AG04450 (cell line): ENCODE measurements at regions not wholly inside any gene's neighbourhood (a gene's known extent, or its start where the extent isn't known, plus 50 kb on each side); places are given as distances from the start of the nearest gene placed in this dataset.
"Not testable (repeated sequence)": the region's sequence is repeated elsewhere in the genome, so short reads cannot be mapped to it uniquely, and the experiment has no call there.

Source experiments
- CTCF ChIA-PET: fragments of 300-600, 350-600 bp; formaldehyde crosslinking; extraction: SDS; loops from one replicate; lab custom pipeline; 2022; ENCODE audit warnings: antibody characterized with exemption, inconsistent platforms; lab: Charles Lee
- POLR2A ChIA-PET: fragments of 350-600 bp; formaldehyde crosslinking; extraction: SDS; loops from one replicate; lab custom pipeline; 2021; ENCODE audit warnings: antibody characterized with exemption, inconsistent platforms; lab: Yijun Ruan, JAX
- DNase-seq: peaks from one replicate; pipeline ENCODE4 v3.0.0-alpha.2; 2011; ENCODE audit warnings: low read depth, low spot score
- H3K27ac ChIP-seq: one replicate; pipeline ENCODE4 v1.5.1; 2012; ENCODE audit warnings: low read depth, low read length, control low read depth
- H3K27me3 ChIP-seq: one replicate; pipeline ENCODE4 v1.6.0; 2012; ENCODE audit warnings: low read length; ENCODE audit not compliant: control insufficient read depth, insufficient read depth
- H3K4me3 ChIP-seq: 2 replicates; pipeline ENCODE4 v1.5.1; 2011; ENCODE audit warnings: mild to moderate bottlenecking, low read depth, low read length, control low read depth
- H3K9me3 ChIP-seq: 2 replicates; pipeline ENCODE4 v1.5.1; 2012; ENCODE audit warnings: low read length; ENCODE audit not compliant: control insufficient read depth, insufficient read depth
- CTCF ChIP-seq: IDR thresholded peaks from 2 replicates; pipeline ENCODE4 v1.5.1; 2011; ENCODE audit warnings: low read depth, low read length, control low read depth, inconsistent platforms

GRCh38 chr14:106665814-106666213 lies 1139.4 kb downstream of the TMEM121 start:
- no peak for DNase-seq
- CTCF ChIA-PET = no interaction called here
- no peak for TF ChIP-seq CTCF
- no peak overlapping the region for H3K4me3 ChIP-seq
- H3K9me3 ChIP-seq = peaks cover 21% of the 10 kb centered on the region
- H3K27ac ChIP-seq = no peak overlapping the region
- POLR2A ChIA-PET = no interaction called here
- H3K27me3 ChIP-seq = no peaks in the 10 kb centered on the region

GRCh38 chr14:106666341-106666740 lies 1140.0 kb downstream of the TMEM121 start:
- no peak overlapping the region for H3K27ac ChIP-seq
- DNase-seq = no peak
- no peak for TF ChIP-seq CTCF
- H3K9me3 ChIP-seq = peaks cover 21% of the 10 kb centered on the region
- H3K27me3 ChIP-seq = no peaks in the 10 kb centered on the region
- CTCF ChIA-PET = no interaction called here
- POLR2A ChIA-PET = no interaction called here
- H3K4me3 ChIP-seq = no peak overlapping the region

- Histone ChIP-seq H3K4me3 (no peak overlapping the region), H3K9me3 (peaks cover 19% of the 10 kb centered on the region), H3K27ac (no peak overlapping the region), H3K27me3 (no peaks in the 10 kb centered on the region)
- POLR2A ChIA-PET = no interaction called here
- no peak for TF ChIP-seq CTCF
- DNase-seq = no peak
- CTCF ChIA-PET = no interaction called here
These were observed 1143.6 kb downstream of the TMEM121 start for GRCh38 chr14:106670011-106670410.

GRCh38 chr14:106674093-106674492 lies 1147.7 kb downstream of the TMEM121 start:
- POLR2A ChIA-PET, DNase-seq, H3K27ac ChIP-seq, H3K27me3 ChIP-seq, H3K4me3 ChIP-seq, CTCF ChIA-PET: not testable (repeated sequence)
- H3K9me3 ChIP-seq = peaks cover 11% of the 10 kb centered on the region; the same call in 1 of the 2 replicates

GRCh38 chr14:106674509-106675125 lies 1148.2 kb downstream of the TMEM121 start:
- CTCF ChIA-PET, H3K4me3 ChIP-seq, DNase-seq, H3K27me3 ChIP-seq, H3K27ac ChIP-seq, POLR2A ChIA-PET: not testable (repeated sequence)
- H3K9me3 ChIP-seq = peaks cover 15% of the 10 kb centered on the region; the same call in 1 of the 2 replicates

GRCh38 chr14:106675716-106676115 lies 1149.3 kb downstream of the TMEM121 start:
- H3K27ac ChIP-seq, POLR2A ChIA-PET, CTCF ChIA-PET, DNase-seq, H3K27me3 ChIP-seq, H3K4me3 ChIP-seq: not testable (repeated sequence)
- peaks cover 15% of the 10 kb centered on the region; the same call in 1 of the 2 replicates for H3K9me3 ChIP-seq
